GM03348 (cell line): ENCODE measurements at regions not wholly inside any gene's neighbourhood (a gene's known extent, or its start where the extent isn't known, plus 50 kb on each side); places are given as distances from the start of the nearest gene placed in this dataset.

Source experiments
- DNase-seq: peaks from one replicate; pipeline ENCODE4 v3.0.0; 2012; ENCODE audit warnings: low spot score

GRCh38 chr2:196315388-196316049 is 144.1 kb upstream of the STK17B start:
- DNase-seq: peak; percentile 36

- no peak for DNase-seq
Observed at GRCh38 chr2:196316050-196316430, 144.7 kb upstream of the STK17B start.

- no peak for DNase-seq
Observed at GRCh38 chr2:196318517-196319377, 147.4 kb upstream of the STK17B start.

- peak; percentile 66 for DNase-seq
Observed at GRCh38 chr2:196322973-196323810, 151.8 kb upstream of the STK17B start.

- peak; percentile 45 for DNase-seq
Observed at GRCh38 chr2:196324211-196324610, 152.8 kb upstream of the STK17B start.

GRCh38 chr2:196328088-196328680 is 156.8 kb upstream of the STK17B start:
- DNase-seq: no peak

- DNase-seq: no peak
Observed at GRCh38 chr2:196329959-196330358, 158.6 kb upstream of the STK17B start.

GRCh38 chr2:196330645-196331044 is 159.3 kb upstream of the STK17B start:
- no peak for DNase-seq

GRCh38 chr2:196331143-196331542 is 159.8 kb upstream of the STK17B start:
- peak; percentile 65 for DNase-seq

GRCh38 chr2:196331851-196332250 is 160.5 kb upstream of the STK17B start:
- DNase-seq: no peak

GRCh38 chr2:196333397-196333796 is 162.0 kb upstream of the STK17B start:
- DNase-seq: no peak

GRCh38 chr2:196334710-196335109 is 163.3 kb upstream of the STK17B start:
- no peak for DNase-seq

GRCh38 chr2:196335221-196335634 is 163.8 kb upstream of the STK17B start:
- DNase-seq: peak; percentile 70

- no peak for DNase-seq
Observed at GRCh38 chr2:196336207-196336606, 164.8 kb upstream of the STK17B start.

GRCh38 chr2:196336715-196337114 is 165.3 kb upstream of the STK17B start:
- no peak for DNase-seq

GRCh38 chr2:196337208-196337953 is 166.0 kb upstream of the STK17B start:
- peak; percentile 68 for DNase-seq

GRCh38 chr2:196338440-196338839 is 167.1 kb upstream of the STK17B start:
- DNase-seq: no peak

- no peak for DNase-seq
Observed at GRCh38 chr2:196341277-196341841, 170.0 kb upstream of the STK17B start.

GRCh38 chr2:196344397-196344796 is 173.0 kb upstream of the STK17B start:
- DNase-seq: no peak

- DNase-seq: no peak
Observed at GRCh38 chr2:196353717-196354116, 182.3 kb upstream of the STK17B start.

- no peak for DNase-seq
Observed at GRCh38 chr2:196354186-196354585, 182.8 kb upstream of the STK17B start.
